NCI-H510A (cell line): ENCODE measurements at regions not wholly inside any gene's neighbourhood (a gene's known extent, or its start where the extent isn't known, plus 50 kb on each side); places are given as distances from the start of the nearest gene placed in this dataset.
"Not testable (repeated sequence)": the region's sequence is repeated elsewhere in the genome, so short reads cannot be mapped to it uniquely, and the experiment has no call there.

ENCODE experiments used
- DNase-seq: peaks from one replicate; lab custom pipeline; 2025; lab: John Stamatoyannopoulos, UW

GRCh38 chr13:99075268-99076191 is 97.7 kb upstream of the DOCK9 start:
- no peak for DNase-seq

DNA sequence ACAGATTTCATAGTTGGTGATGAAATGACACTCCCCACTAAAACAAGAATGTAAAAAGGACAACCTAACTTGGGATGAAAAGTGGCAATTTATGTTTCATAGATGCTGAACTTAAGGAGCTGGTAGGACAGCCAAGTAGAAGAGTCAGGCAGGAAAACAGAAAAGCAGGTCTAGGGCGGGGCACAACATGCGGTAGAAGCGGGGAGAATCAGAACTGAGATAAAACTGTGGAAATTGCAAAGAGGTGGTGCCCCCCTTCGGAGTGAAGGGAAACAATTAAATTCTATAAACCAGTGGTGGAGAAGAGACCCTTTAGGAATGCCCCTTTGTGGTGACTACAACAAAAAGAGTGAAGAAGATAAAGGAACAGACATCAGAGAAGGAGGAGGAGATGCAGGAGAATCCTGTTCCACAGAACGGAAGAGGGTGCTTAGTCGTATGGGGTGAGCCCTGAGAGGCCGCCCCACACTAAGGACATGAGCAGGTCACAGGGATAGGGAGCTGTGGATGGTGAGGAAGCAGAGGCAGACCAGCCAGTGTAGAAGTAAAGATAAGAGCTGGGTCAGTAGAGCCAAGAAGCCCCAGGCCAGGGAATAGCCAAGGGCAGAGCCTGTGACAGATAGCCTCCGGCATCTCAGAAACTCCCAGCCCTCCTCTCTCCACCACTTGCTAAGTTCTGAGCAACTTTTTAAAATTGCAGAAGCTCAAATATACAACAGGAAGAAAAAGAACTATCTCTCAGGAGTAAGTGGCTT is 100.3 kb upstream of the DOCK9 start:
- no peak for DNase-seq

- DNase-seq, result no peak
These were observed 102.3 kb upstream of the DOCK9 start for GRCh38 chr13:99080131-99080530.

DNA sequence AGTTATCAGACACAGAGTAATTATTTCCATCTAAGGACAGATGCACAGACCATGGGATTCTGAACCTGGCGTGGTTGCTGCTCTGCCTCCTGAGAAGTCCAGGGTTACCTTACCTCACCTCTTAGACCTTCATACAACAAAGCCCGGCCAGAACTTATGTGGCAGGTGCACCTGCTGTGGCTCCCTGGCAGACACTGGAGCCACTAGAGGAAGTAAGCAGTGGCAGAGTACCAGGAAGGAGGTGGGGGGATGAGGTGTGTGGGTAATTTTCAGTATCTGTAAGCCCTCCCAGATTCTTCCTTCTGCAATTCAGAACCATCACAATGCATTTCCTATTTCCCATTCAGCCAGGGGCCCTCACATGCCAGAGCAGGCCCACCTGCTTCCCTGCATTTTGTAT is 106.1 kb upstream of the DOCK9 start:
- no peak for DNase-seq

DNA sequence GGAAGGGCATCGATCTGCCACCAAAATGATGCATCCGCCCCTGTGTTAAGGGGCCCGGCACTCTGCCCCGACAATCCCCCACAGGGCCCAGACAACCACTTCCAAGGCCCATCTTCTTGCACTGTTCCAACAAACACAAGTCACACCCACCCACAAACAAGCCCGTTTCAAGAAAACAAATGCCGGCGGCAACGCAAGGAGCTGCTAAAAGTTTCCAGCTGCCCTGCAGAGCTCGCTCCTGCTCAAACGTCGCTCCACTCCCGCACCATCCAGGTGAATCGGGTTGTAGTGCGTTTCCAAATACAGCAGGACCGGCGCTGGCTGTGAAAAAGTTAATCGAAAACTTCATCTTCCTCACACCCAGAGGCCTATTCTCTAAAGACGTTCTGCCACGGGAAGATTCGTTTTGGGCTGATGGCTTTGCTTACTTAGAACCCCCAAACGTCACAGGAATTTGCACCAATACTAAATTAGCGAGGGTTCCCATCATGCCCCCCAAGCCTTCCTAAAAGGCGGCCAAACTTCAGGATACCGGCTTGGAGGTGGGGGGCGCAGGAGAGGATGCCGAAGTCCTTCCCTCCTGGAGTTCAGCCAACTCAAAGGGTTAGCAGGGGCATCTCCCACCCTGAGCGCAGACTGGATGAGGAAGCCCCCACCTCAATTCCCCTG is 107.4 kb upstream of the DOCK9 start:
- DNase-seq, result no peak

GRCh38 chr13:99085808-99086266 is 108.0 kb upstream of the DOCK9 start:
- DNase-seq, result no peak

DNA sequence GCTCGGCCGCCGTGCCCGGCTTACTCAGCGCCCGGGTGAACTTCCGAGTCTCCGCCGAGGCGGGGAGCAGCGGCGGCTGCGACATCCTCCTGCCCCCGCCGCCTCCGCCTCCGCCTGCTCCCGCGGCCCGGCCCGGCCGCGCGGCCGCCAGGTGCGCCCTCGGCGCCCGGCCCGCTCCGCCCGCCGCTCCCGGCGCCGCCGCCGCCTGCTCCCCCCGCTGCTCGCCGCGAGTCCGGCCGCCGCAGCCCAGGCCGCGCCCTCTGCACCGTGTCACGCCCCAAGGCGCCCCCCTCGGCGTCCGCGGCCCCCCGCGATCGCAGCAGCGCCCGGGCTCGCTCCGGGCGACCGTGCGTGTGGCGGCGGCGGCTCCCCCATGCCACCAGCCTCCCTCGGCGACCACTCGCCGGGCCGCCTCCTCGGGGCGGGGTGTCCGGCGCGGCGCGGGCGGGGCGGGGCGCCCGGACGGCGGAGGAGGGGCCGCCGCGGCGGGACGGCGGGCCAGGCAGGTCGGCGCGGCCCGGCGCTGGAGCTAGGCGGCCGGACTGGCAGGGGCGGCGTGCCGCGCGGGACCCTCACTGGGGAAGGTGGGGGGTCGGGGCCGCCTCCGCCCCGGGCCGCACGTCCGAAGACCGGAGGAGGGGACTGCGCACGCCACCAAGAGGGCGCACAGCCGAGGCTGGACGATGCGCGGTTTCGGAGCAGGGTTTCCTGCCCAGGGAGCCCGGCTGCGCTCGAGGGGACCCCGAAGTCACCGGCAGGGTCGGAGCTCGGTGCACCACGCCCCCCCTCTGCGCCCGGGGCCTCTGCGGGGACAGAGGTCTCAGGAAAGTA is 108.6 kb upstream of the DOCK9 start:
- DNase-seq, result no peak

DNA sequence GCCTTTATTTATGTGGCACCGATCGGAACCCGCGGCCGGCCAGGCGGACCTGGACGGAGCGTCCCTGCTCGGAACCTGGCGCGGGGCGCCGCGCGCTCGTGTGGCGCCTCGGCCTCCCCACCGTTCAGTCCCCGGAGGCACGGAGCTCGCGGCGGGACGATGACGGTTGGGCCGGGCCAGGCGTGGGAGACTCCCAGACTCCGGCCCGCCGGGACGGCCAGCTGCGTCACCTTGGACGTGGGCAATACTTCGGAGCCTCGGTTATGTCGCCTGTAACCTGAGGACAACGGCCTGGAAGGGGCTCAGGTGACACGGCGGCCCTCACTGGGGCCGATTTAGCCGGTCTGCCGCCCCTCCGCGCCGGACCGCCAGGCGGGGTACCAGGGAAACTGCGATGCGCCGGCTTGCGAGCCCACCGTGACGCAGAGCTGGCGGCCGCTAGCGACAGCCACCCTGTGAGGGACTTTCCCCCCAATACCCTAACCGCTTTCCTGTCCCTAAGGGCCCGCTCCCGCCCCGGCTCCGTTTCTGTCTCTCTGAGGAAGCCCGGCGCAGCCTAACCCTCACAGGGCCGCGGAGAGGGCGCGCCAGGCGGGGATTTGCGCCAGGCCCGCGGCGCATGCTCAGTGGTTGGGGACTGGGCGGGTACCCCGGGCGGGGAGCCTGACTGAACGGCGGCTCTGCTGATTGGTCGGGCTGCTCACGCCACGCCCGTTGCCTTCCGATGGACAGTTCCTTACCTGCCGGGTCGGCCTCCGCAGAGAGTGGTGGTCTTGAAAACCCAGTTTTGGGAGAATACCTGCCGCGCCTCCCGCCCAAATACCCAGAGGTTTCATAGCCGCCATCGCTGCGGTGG is 109.5 kb upstream of the DOCK9 start:
- DNase-seq, result peak; percentile 65

DNA sequence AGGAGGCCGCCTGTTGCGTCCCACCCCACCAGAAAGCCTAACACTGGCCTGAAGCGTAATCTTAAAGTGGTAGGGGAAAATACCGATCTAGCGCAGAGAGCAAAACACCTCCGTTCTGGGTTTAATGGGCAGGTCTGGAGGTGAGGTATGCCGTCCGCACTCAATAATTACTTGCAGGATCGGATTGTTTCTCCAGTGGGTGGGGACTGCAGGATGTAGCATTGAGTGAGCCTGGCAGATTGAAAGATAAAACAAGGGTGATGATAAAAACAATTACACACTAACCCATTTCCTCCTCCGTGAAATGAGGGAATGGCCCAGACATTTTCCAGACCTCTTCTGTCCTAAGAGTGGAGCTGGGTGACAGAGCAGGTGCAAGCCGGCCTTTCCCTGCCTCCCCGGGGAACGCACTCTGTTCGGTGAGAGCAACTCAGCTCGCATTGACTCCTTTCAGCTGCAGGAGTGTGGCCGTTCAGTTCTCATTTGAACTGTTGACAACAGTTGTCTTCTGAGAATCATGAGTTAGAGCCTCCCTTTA is 110.2 kb upstream of the DOCK9 start:
- peak; percentile 33 for DNase-seq

DNA sequence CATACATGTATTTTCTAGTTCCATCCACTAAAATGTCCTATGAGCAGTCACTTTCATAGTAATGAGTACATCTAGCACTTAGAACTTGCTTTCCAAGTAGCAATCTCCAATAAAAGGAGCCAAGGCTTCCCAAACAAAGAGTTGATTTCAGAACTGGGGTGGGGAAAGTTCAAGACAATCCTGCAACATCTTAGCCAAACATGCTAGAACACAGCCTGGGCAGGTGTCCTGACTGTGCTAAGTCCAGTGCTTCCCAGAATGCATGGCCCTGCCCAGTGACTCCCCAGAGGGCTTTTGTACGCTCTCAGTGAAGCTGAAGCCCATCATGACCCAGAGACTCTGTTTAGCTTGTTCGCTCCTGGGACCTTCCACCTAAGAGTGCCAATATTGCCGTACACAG is 106.7 kb upstream of the UBAC2 start:
- no peak for DNase-seq

- DNase-seq, result not testable (repeated sequence)
These were observed 98.8 kb upstream of the UBAC2 start for GRCh38 chr13:99101831-99102230.

GRCh38 chr13:99103536-99103935 is 97.1 kb upstream of the UBAC2 start:
- DNase-seq, result no peak

DNA sequence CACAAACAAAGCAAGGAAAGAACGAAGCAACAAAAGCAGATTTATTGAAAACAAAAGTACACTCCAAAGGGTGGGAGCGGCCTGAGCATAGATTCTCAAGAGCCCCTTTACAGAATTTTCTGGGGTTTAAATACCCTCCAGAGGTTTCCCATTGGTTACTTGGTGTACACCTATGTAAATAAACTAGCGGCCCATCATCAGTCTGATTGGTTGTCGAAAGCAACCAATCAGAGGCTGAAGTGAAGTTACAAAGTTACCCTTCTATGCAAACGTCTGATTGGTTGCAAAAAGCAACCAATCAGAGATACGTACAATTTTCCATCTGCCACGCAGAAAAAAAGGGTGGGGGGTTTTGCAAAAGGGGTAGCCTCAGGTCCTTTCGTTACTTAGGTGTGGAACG is 96.3 kb upstream of the UBAC2 start:
- DNase-seq, result no peak

GRCh38 chr13:99105160-99105559 is 95.5 kb upstream of the UBAC2 start:
- no peak for DNase-seq

DNA sequence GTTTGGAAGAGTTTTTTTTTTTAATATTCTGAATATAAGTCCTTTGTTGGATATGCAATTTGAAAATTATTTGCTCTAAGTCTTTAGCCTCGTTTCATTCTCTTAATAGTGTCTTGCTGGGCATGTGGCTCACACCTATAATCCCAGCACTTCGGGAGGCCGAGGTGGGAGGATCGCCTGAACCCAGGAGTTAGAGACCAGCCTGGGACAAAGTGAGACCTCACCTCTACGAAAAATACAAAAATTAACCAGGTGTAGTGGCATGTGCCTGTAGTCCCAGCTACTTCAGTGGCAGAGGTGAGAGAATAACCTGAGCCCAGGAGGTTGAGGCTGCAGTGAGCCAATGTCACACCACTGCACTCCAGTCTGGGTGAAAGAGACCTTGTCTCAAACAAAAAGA is 87.3 kb upstream of the UBAC2 start:
- no peak for DNase-seq

GRCh38 chr13:99118179-99118578 is 82.5 kb upstream of the UBAC2 start:
- no peak for DNase-seq

DNA sequence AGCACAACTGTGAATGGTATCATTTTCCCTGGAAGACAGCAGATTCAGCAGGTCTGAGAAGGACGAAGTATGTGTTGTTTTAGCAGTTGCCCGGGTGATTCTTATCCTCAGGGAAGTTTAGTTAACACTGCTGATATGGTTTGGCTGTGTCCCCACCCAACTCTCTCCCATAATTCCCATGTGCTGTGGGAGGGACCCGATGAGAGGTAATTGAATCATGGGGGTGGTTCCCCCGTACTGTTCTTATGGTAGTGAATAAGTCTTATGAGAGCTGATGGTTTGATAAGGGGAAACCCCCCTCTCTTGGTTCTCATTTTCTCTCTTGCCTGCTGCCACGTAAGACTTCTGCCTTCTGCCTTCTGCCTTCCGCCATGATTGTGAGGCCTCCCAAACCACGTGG is 81.0 kb upstream of the UBAC2 start:
- no peak for DNase-seq

- DNase-seq, result no peak
These were observed 79.9 kb upstream of the UBAC2 start for GRCh38 chr13:99120751-99121150.

- no peak for DNase-seq
These were observed 78.5 kb upstream of the UBAC2 start for GRCh38 chr13:99122171-99122570.
